GM21447 (cell line): ENCODE measurements at regions not wholly inside any gene's neighbourhood (a gene's known extent, or its start where the extent isn't known, plus 50 kb on each side); places are given as distances from the start of the nearest gene placed in this dataset.
"Not testable (repeated sequence)": the region's sequence is repeated elsewhere in the genome, so short reads cannot be mapped to it uniquely, and the experiment has no call there.

Experiments
- ATAC-seq: cut with Tn5 transposase; IDR thresholded peaks from one replicate; pipeline ENCODE4 v1.9.1; 2021; ENCODE audit not compliant: unreplicated experiment

DNA sequence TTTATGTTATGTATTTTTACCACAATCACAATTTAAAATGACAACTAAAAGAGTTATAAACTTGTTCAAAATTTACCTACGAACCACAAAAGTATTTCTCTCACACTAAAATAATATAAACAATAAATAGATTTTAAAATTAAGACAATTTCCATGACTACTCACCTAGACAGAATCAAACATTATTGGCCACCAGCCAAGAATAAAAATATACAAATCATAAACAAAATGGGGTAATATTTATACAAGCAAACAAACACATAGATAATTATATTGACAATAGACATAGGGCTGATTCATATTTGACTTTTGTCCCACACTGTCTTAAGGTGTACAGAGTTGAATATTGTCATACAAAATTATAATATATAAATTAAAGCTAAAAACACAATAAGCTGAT is 119.6 kb upstream of the ZNF92 start:
- no peak for ATAC-seq

DNA sequence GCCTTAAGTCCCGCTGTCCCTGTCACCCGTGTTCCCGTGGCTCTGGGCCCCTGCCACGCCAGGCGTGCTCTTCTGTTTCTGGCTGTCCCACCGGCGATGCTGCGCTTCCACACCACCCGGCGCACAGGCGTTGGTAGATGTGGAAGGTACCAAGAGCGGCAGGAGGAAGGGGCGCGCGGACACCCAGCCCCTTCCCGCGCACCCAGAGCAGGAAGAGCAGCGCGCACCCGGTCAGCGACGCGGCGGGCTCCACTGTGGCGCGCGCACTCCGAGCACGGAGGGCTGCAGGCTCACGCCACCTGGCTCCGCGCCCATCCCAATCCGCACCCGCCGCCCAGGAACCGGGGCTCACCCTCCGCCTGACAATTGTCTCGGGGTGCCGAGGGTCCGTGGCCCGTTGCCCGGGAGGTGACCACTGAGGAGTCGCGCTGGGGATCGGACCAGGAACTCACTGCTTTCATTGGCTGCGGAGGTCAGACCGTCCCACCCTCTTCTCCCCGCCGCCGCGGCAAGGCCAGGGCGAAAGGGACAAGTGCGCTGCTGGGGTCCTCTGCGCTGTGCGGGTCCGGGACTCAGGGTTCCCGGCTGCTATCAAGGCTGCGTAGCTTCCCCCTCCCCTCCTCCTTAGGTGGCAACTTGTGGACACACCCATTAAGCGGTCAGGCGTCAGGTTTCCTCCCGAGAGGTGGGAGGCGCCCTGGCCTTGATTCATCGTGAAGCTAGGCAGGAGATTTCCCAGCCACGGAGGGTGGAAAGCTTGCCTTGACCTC is 121.6 kb upstream of the ZNF92 start:
- ATAC-seq: peak; percentile 74

DNA sequence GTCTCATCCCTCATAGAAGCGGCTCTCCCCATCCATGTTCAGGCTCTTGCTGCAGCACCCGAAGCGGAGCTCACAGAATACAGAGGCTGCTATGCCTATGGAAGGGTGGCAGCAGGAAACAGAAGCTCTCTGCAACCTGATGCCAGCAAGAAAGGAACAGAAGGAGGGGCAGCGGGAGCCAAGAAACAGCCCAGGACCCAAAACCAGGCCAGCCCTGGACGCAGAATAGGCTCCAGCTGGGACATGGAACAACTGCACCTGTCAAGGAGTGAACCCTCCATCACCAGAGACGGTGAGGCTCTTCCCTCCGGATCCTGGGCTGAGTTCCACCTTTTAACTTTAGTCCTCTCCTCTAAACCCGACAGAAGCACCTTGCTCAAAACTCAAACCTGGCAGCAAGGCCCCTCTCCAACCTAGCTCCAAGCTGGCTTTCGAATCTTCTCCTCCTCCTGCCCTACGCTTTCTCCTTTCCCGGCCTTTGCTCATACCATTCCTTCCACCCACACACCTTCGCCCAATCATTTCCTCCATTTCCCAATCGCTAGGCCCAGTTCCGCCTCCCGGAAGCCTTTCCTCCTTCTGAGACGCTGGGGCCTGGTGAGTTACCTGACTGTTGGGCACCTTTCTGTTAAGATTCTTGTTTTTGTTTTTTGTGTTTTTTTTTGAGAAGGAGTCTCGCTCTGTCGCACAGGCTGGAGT is 122.8 kb upstream of the ZNF92 start:
- ATAC-seq: no peak

DNA sequence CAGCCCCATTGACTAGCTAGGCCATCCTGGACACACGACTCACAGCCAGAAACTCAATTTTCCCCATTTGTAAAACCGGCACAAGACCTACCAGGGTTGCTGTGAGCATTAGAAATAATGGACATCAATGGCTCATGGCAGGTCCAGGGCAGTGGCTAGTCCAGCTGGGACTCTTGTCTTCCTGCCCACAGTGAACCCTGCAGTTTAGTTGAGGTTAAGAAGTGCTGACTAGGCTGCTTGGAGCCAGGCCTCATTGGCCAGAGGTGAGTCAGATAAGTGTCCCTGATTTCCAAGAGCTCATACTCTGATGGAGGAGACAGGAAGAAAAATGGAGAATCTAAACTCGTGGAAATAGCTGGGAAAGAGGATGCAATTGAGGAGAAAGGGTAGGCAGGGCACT is 123.4 kb upstream of the ZNF92 start:
- ATAC-seq: no peak

DNA sequence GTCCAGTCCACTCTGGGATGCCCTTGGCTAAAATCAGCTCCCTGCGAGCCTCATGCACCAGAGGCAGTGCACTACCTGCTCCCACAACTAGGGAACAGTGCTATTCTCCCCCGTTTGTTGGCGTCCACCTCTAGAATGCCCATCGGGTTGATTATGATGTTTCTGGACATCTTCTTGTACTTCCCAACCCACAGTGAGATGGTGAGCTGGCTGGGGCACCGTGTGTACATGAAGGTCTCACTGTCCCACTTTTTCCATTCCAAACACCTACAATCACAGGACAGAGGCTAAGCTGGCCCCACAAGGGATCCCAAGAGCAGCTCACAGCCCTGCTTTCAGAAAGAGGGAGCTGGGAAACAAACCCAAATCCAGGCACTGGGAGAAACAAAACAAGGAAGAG is 126.2 kb upstream of the ZNF92 start:
- ATAC-seq: no peak

DNA sequence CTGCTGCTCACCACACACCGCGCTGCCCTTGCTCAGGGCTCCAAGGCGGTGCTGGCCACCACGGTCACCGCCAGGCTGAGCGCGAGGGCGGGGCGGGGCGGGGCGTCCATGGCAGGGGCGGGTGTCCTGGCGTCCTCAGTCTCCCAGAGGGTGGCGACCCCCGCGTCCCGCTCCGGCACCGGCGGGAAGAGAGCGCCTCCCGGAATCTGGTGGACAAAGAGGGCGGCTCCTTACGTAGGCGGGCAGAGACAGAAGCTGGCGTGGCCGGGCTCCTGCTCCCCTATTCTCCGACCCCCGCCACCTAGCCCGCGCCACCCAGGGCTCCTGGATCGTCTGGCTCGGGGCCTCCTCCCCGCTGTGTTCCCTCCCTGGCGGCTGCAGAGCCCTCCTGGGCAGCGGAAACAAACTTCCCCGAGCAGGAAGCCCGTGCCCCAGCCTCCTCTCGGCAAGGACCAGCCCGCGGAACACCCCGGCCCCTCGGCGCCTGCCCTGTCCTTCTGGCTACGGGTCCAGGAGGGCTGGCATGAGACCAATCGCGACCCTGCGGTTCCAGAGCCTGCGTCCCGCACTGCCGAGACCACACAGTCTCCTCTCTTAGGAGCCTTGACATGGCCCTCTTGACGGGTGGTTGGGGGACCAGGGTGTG is 133.8 kb upstream of the ZNF92 start:
- ATAC-seq: no peak

DNA sequence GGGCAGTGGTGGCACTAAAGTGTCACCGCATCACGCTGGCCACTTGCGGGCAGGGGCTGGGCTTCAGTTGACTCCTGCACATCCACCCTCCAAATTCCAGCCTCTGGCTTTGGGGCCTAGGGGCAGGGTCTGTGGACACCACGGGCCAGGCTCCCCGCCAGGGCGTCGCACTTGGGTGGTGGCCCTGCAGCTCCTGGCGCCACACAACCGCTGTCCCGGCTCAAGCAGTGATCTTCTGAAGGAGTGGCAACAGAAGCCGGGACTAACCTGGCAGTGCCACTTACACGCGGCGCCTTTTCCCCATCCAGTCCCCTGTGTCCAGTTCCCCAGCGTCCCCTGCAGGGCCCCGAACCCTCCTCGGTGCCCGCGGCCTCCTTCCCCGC is 134.3 kb upstream of the ZNF92 start:
- no peak for ATAC-seq

DNA sequence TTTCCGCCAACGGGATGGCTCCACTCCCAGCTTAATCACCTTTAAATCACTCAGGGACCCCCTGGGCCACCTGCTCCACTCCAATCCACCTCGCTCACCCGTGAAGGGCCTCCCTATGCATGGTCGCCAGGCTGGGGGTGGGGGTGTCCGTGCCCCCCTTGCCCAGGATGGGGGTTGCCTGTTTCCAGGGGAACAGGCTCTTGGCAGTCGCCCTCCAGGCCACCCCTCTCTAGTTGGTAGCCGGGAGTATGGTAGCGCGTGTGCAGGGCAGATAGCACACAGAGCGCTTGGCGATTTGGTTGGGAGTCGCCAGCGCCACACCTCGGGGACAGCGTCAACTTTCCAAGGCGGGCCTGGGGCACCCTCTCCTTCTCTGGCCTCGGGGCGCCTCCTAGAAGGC is 134.9 kb upstream of the ZNF92 start:
- ATAC-seq: no peak

DNA sequence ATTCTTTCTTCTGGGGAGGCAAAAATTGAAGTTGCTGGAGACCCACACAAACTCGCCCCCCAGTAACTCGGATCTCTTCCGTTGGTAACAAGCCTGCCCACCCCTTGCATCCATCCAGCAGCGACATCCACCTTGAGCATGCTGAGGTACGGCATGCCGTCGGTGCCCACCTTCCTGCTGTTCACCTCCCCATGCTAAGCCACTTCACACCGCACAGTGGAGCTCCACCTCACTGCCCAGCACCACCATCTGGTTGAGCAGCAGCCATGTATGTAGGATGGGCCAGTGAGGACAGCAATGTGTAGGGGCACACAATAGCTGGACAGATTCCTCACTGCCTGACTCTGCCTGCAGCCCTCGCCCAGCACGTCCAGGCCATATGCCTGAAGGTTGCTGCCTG is 138.1 kb upstream of the ZNF92 start:
- no peak for ATAC-seq

DNA sequence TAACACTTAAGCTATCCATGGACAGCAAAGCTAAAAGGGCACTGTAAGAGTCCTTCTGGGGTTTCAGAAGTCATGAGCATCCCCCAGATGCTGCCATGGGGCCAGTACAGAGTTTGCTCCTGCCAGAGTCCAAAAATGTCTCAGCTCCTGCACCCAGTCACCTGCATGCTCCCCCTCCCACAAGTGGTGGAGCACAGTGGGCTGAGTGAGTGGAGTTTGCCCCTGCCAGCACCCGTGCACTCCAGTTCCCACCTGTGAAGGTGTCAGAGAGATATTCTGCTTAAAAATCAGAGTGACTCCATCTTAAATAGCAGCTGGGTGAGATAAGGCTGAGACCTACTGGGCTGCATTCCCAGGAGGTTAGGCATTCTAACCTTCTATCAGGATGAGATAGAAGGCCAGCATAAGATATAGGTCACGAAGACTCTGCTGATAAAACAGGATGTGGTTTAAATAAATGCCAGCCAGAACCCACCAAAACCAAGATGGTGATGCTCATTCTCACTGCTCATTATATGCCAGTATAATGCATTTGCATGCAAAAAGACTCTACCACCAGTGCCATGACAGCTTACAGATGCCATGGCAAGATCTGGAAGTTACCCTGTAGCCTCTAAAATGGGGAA is 140.1 kb upstream of the ZNF92 start:
- ATAC-seq: no peak

DNA sequence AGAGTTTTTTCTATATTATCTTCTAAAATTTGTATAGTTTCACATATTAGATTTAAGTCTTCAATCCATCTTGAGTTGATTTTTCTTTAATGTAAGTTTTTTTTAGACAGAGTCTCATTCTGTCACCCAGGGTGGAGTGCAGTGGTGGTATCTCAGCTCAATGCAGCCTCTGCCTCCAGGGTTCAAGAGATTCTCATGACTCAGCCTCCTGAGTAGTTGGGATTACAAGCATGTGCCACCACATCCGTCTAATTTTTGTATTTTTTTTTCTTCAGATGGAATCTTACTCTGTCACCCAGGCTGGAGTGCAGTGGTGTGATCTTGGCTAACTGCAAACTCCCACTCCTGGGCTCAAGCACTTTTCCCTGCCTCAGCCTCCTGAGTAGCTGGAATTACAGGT is 143.4 kb upstream of the ZNF92 start:
- ATAC-seq: no peak

DNA sequence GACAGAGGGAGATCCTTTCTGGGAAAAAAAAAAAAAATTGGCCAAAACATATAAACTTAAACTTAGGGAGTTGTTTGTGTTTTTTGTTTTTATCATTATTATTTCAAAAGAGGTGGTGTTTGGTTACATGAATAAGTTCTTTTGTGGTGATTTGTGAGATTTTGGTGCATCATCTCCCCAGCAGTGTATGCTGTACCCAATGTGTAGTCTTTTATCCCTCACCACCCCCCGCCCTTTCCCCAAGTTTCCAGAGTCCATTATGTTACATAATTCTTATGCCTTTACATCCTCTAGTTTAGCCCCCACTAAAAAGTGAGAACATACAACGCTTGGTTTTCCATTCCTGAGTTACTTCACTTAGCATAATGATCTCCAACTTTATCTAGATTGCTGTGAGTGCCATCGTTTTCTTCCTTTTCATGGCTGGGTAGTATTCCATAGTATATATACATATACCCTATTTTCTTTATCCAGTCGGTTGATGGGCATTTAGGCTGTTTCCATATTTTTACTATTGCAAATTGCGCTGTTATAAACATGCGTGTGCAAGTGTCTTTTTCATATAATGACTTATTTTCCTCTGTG is 148.1 kb upstream of the ZNF92 start:
- no peak for ATAC-seq

DNA sequence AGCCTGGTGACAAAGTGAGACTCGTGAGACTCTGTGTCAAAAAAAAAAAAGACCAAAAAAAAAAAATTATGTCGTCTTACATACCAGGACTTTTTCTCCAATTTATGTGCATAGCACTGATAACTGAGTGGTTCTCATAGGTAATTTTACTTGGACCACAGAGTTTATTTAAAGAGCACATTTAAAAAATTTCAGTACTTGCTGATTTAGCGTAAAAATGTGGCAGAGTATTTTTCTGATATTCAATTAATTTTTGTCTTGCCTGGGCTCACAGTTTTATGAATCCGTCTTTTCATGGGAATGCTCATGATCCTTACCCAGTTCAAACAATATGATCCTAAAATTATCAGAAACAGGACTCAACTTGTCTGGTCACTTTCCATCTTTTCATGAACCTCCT is 151.0 kb upstream of the ZNF92 start:
- ATAC-seq: no peak

DNA sequence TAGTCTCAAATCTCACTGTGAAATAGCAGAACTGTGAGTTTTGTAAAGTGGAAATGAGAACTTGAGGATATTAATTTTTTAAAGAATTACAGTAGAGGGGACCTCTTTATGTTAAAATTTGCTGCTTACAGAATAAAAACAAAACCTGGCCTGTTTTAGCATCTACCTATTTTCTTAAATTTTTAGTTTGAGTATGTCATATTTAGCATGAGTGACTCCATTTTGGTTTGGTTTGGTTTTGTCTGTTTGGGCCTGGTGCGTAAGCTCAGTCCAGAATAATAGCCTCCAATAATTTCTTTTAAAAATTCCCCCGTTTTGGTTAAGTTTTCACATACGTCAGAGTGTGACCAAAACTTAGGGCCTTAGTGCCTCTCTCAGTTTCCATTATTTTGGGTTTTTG is 152.0 kb upstream of the ZNF92 start:
- no peak for ATAC-seq

DNA sequence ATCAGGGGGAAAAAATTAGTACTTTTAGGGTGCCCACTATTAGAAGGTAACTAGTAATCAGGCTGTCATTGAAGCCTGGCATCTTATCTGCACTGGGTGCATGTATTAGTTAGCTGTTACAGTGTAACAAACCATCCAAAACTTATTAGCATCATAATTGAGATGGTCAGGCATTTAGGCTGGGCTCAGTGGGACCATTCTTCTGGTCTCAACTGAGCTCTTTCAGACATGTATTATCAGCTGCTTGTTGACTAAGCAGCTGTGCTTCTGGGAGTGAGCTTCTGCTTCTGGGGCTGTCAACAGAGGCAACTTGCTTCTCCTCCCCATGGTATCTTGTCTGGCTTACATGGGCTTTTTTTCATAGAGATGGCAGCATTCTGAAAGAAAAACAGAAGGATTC is 154.0 kb upstream of the ZNF92 start:
- no peak for ATAC-seq

DNA sequence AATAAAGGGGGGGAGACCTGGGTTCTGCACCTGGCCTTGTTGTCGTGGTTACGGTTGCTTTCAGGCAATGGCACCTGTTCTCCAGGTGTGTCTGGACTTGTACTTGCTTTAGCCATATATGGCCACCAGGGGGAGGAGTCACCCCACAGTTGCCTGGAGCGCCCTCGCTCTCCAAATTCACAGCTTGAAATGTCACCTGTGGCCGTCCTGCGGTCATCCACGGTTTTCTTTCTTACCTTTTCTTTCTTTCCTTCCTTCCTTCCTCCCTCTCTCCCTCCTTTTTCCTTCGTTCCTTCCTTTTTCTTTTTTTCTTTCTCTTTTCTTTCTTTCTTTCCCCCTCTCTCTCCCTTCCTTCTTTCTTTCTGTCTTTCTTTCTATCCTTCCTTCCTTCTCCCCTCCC is 157.2 kb upstream of the ZNF92 start:
- peak; percentile 87 for ATAC-seq

DNA sequence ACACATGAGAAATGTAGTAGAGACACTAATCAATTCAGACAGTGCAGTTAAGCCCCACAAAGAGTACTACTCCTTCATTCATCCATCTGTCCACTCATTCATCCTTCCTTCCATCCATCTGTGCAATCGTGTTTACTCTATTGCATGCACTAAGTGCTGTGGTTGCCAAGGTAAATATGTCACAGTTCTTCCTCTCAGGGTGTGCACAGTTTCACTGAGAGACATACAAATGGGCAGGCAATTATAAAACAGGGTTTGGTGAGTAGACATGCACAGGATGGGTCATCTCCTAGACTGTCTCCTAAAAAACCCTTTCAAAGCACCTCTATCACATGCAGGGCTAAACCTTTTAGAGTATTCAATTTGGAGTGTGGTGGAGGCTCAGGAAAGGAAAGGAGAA is 160.4 kb upstream of the ZNF92 start:
- not testable (repeated sequence) for ATAC-seq

DNA sequence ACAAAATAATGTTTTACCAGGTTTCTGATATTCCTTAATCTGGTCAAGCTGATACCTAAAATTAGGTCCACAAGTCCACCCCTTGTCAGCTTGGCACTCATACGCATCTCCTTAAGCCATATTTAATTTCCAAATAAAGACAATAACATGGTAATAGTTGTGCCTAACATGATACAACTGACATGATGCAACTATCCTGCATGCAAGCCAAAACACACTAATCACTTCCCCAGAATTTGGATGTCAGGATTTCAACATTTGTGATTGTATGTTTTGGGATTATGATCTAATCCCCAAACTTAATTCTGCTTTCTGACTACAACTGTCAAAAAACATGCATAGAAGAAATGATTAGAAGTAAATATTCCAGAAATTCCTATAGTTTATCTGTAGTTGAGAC is 174.4 kb upstream of the ZNF92 start:
- ATAC-seq: not testable (repeated sequence)

DNA sequence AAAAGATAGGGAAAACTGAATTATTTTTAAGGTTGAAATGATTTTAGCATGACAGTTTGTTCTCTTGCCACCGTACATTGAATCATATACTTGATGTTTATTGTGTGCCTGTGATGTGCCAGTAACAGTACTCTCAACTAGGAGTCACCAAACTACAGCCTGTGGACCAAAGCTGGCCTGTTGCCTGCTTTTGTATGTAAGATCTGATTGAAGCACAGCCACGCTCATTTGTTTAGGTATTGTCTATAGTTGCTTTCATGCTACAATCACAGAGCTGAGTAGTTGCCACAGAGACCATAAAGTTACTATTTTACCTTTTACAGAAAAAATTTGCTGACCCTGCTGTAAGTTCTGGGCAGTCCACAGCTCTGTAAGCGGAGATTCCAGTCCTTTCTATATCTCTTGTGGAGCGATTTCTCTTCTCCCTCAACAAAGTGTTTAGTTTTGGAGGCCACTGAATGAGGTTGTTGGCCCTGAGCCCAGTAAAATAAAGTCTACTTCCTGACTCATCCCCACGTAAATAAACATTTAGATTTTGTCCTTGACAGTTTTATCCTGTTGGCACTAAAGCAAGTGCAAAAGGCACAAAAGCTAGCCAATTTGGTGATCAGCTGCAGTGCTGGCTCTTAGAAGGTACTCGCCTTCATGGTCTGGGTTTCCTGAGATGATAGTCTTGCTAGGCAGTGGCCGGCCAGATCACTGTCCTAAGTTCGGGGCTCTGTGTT is 180.2 kb upstream of the ZNF92 start:
- ATAC-seq: not testable (repeated sequence)

DNA sequence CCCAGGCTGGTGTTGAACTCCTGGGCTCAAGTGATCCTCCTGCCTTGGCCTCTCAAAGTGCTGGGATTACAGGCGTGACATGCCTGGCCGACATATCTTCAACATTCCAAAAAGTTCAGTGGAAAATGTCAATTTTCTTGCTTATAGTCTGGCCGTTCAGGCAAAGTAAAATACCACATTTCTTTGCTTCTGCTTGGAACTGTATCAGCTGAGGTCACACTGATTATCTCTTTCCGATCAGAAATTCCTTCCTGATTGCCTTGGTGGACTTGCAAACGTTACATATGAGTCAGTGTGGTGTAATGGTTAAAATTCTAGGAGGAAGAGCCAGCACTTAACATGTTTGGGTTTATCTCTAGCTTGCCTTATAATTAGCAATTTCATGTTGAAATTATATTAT is 170.6 kb upstream of the ERV3-1 start:
- ATAC-seq: not testable (repeated sequence)

DNA sequence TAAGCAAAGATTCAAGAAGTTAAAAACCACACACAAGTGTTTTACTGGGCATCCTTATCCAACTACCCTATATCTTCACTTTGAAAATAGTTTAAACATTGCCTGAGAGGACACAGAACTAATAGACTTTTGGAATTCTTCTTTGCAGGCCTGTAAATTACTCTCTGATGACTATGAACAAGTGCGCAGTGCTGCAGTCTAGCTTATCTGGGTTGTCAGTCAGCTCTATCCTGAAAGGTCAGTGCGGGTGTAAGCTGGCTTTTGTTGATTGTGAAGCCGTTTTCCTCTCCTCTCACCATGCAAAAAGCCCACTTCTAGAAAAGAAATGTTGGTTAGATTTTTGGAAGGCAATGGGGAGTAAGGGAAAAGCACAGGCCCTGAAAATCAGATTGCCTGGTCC is 143.6 kb upstream of the ERV3-1 start:
- not testable (repeated sequence) for ATAC-seq
